OCI-LY1 (cell line): ENCODE measurements at regions not wholly inside any gene's neighbourhood (a gene's known extent, or its start where the extent isn't known, plus 50 kb on each side); places are given as distances from the start of the nearest gene placed in this dataset.
"Not testable (repeated sequence)": the region's sequence is repeated elsewhere in the genome, so short reads cannot be mapped to it uniquely, and the experiment has no call there.

Experiments
- H2AFZ ChIP-seq: fragments of 200-600 bp; sonication (generic), shearing (Covaris generic); 2 replicates; pipeline ENCODE4 v1.6.0; 2014; ENCODE audit warnings: antibody characterized with exemption, mild to moderate bottlenecking, low read length
- H3F3A ChIP-seq: fragments of 200-600 bp; sonication (generic), shearing (Covaris generic); 2 replicates; pipeline ENCODE4 v1.6.0; 2014; ENCODE audit warnings: mild to moderate bottlenecking, antibody characterized with exemption, low read length, moderate library complexity; ENCODE audit not compliant: insufficient read depth
- H3K27ac ChIP-seq: fragments of 200-600 bp; sonication (generic); 2 replicates; pipeline ENCODE4 v1.5.1; 2014; ENCODE audit warnings: low read length, mixed run types, mild to moderate bottlenecking, low read depth; ENCODE audit not compliant: poor library complexity, severe bottlenecking
- H3K27me3 ChIP-seq: fragments of 200-600 bp; sonication (generic); 2 replicates; pipeline ENCODE4 v1.6.0; 2014; ENCODE audit warnings: antibody characterized with exemption, mild to moderate bottlenecking, low read length, moderate library complexity; ENCODE audit not compliant: insufficient read depth
- H3K36me3 ChIP-seq: fragments of 200-600 bp; sonication (generic); 2 replicates; pipeline ENCODE4 v1.6.1; 2014; ENCODE audit warnings: mild to moderate bottlenecking, antibody characterized with exemption, low read length, moderate library complexity, mixed read lengths; ENCODE audit not compliant: insufficient read depth
- H3K4me1 ChIP-seq: fragments of 200-600 bp; sonication (generic); 2 replicates; pipeline ENCODE4 v1.5.1; 2014; ENCODE audit warnings: mild to moderate bottlenecking, low read length, moderate library complexity; ENCODE audit not compliant: insufficient read depth, severe bottlenecking
- H3K4me2 ChIP-seq: fragments of 200-600 bp; sonication (generic), shearing (Covaris generic); 2 replicates; pipeline ENCODE4 v1.6.1; 2014; ENCODE audit warnings: low read length
- H3K4me3 ChIP-seq: fragments of 200-600 bp; sonication (generic); 2 replicates; pipeline ENCODE4 v1.5.1; 2014; ENCODE audit warnings: low read length, low read depth, mild to moderate bottlenecking, mixed read lengths; ENCODE audit not compliant: poor library complexity, severe bottlenecking
- H3K79me2 ChIP-seq: fragments of 200-600 bp; shearing (Covaris generic); 2 replicates; pipeline ENCODE4 v1.6.1; 2016; ENCODE audit warnings: mixed run types, low read length, mixed read lengths; ENCODE audit not compliant: insufficient read depth
- H3K9ac ChIP-seq: fragments of 200-600 bp; sonication (generic), shearing (Covaris generic); 2 replicates; pipeline ENCODE4 v1.6.1; 2014; ENCODE audit warnings: mild to moderate bottlenecking, low read length, mixed read lengths
- H3K9me2 ChIP-seq: fragments of 200-600 bp; sonication (generic), shearing (Covaris generic); 2 replicates; pipeline ENCODE4 v1.6.1; 2014; ENCODE audit warnings: low read depth, mild to moderate bottlenecking, low read length, mixed read lengths
- H3K9me3 ChIP-seq: fragments of 200-600 bp; shearing (Covaris generic); 2 replicates; pipeline ENCODE4 v1.6.1; 2014; ENCODE audit warnings: low read length, mixed read lengths
- H4K20me1 ChIP-seq: fragments of 200-600 bp; sonication (generic), shearing (Covaris generic); 2 replicates; pipeline ENCODE4 v1.6.0; 2016; ENCODE audit warnings: mild to moderate bottlenecking, low read length; ENCODE audit not compliant: insufficient read depth
- EZH2 ChIP-seq: fragments of 200-600 bp; sonication (generic), shearing (Covaris generic); IDR thresholded peaks from 2 replicates; pipeline ENCODE4 v1.8.0; 2017; ENCODE audit warnings: borderline replicate concordance, mixed run types, mild to moderate bottlenecking, antibody characterized with exemption, low read length, moderate library complexity, mixed read lengths
- TF ChIP-seq, protein P1 (sequence below): fragments of 200-600 bp; sonication (generic), shearing (Covaris generic); IDR thresholded peaks from 2 replicates; pipeline ENCODE4 v1.5.1; 2017; ENCODE audit warnings: mild to moderate bottlenecking, antibody characterized with exemption, low read length, moderate library complexity, mixed read lengths

DNA sequence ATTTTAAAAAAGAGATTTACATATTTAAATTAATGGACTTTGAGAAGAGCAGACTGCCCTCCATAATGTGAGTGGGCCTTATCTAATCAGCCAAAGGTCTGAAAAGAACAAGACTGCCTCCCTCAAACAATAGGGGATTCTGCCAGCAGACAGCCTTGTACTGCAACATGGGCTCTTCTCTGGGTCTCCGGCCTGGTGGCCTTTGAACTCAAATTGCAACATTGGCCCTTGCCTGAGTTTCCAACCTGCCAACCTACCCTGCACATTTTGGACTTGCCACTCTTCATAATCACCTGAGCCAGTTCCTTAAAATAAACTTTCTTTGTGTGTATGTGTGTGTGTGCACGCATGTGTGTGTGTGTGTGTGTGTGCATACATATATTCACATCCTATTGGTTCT lies 90.8 kb upstream of the OTUD4 start:
- H3K9me3 ChIP-seq: peaks cover 5% of the 10 kb centered on the region; the same call in 1 of the 2 replicates
- no peaks in the 10 kb centered on the region for H3K27me3 ChIP-seq
- no peak overlapping the region for H2AFZ ChIP-seq
- no peaks in the 10 kb centered on the region for H3K79me2 ChIP-seq
- H3K9ac ChIP-seq: no peak overlapping the region
- H4K20me1 ChIP-seq: no peaks in the 10 kb centered on the region
- no peak overlapping the region for H3K27ac ChIP-seq
- no peak overlapping the region for H3K4me2 ChIP-seq
- no peaks in the 10 kb centered on the region for H3K4me1 ChIP-seq
- H3K4me3 ChIP-seq: no peak overlapping the region
- TF ChIP-seq EZH2: no peak
- TF ChIP-seq, protein P1, sequence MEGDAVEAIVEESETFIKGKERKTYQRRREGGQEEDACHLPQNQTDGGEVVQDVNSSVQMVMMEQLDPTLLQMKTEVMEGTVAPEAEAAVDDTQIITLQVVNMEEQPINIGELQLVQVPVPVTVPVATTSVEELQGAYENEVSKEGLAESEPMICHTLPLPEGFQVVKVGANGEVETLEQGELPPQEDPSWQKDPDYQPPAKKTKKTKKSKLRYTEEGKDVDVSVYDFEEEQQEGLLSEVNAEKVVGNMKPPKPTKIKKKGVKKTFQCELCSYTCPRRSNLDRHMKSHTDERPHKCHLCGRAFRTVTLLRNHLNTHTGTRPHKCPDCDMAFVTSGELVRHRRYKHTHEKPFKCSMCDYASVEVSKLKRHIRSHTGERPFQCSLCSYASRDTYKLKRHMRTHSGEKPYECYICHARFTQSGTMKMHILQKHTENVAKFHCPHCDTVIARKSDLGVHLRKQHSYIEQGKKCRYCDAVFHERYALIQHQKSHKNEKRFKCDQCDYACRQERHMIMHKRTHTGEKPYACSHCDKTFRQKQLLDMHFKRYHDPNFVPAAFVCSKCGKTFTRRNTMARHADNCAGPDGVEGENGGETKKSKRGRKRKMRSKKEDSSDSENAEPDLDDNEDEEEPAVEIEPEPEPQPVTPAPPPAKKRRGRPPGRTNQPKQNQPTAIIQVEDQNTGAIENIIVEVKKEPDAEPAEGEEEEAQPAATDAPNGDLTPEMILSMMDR: no peak
- H3K9me2 ChIP-seq: no peaks in the 10 kb centered on the region
- no peaks in the 10 kb centered on the region for H3K36me3 ChIP-seq
- H3F3A ChIP-seq: no peaks in the 10 kb centered on the region

DNA sequence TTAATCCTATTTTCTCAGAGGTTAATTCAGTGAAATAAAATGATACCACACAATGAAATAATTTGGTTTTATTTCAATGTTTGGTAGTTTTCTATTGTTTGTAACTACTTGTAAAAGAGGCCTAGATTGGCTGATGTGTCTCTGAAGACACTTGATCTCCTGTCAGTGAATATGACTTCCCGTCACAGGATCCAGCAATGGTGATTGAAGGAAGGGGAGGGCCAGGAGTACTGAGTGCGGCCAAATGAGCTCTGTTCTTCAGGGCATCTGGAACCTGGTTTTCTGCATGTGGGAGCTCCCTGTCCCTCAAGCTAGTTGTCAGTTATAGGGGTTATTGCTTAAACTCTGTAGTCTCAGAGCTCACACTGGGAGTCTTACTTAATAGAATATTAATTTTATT lies 86.5 kb upstream of the OTUD4 start:
- no peaks in the 10 kb centered on the region for H4K20me1 ChIP-seq
- H3K9ac ChIP-seq: no peak overlapping the region
- no peak overlapping the region for H3K4me2 ChIP-seq
- H3K79me2 ChIP-seq: no peaks in the 10 kb centered on the region
- H3F3A ChIP-seq: no peaks in the 10 kb centered on the region
- no peaks in the 10 kb centered on the region for H3K4me1 ChIP-seq
- H3K9me2 ChIP-seq: no peaks in the 10 kb centered on the region
- no peaks in the 10 kb centered on the region for H3K9me3 ChIP-seq
- no peaks in the 10 kb centered on the region for H3K27me3 ChIP-seq
- no peak for TF ChIP-seq EZH2
- TF ChIP-seq, protein P1: no peak
- 0 out of 2 replicates have a peak overlapping the region, but pooled peaks have one; percentile 17 for H2AFZ ChIP-seq
- no peaks in the 10 kb centered on the region for H3K36me3 ChIP-seq
- no peak overlapping the region for H3K4me3 ChIP-seq
- no peak overlapping the region for H3K27ac ChIP-seq

DNA sequence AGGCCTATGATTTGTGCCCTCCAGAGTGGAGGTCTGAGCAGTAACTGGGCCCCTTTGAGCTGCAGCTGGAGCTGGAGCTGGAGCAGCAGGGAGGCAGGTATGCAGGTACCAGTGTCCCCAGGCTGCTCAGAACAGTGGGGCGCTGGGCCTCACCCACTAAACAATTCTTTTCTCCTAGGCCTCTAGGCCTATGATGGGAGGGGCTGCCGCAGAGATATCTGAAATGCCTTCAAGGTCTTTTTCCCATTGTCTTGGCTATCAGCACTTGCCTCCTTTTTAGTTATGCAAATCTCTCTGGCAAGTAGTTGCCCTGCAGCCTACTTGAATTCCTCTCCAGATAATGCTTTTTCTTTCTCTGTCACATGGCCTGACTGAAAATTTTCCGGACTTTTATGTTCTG lies 79.7 kb upstream of the OTUD4 start:
- H3K36me3 ChIP-seq: no peaks in the 10 kb centered on the region

DNA sequence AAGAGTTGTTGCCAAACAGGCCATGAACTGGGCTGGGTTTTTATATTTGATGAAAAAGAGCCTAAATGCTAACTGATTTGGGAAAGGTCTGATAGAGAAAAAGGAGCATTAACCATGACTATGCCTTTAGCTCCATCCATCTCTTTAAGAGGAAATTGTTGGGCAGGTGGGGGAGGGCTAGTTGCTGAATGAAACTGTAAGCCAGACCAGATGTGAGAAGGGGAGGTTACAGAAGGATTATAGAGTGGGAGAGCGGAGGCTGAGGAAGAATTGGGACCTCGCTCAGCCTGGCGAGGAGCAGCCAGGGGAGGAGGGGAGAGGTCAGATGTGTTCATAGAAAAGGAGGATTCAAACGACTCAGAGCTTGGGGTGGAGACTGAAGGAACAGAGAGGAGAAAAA lies 74.9 kb upstream of the OTUD4 start:
- H2AFZ ChIP-seq, H3K9me3 ChIP-seq, H3F3A ChIP-seq, H3K36me3 ChIP-seq, H3K9ac ChIP-seq, H4K20me1 ChIP-seq, H3K79me2 ChIP-seq, H3K4me3 ChIP-seq, H3K4me2 ChIP-seq, H3K27me3 ChIP-seq, H3K9me2 ChIP-seq, H3K27ac ChIP-seq, H3K4me1 ChIP-seq: not testable (repeated sequence)

More for the DNA sequence above, 79.7 kb upstream of the OTUD4 start:
- H4K20me1 ChIP-seq: no peaks in the 10 kb centered on the region
- no peak for TF ChIP-seq EZH2
- TF ChIP-seq, protein P1: no peak
- no peak overlapping the region for H3K27ac ChIP-seq
- H3K79me2 ChIP-seq: no peaks in the 10 kb centered on the region
- no peaks in the 10 kb centered on the region for H3K27me3 ChIP-seq
- H3K4me2 ChIP-seq: no peak overlapping the region
- H3K4me1 ChIP-seq: no peaks in the 10 kb centered on the region
- H3F3A ChIP-seq: no peaks in the 10 kb centered on the region; the same call in 1 of the 2 replicates
- no peaks in the 10 kb centered on the region for H3K9me2 ChIP-seq
- H3K9ac ChIP-seq: no peak overlapping the region
- H2AFZ ChIP-seq: no peak overlapping the region
- no peak overlapping the region for H3K4me3 ChIP-seq
- peaks cover 10% of the 10 kb centered on the region for H3K9me3 ChIP-seq
